HEK293T (cell line): ENCODE measurements at regions not wholly inside any gene's neighbourhood (a gene's known extent, or its start where the extent isn't known, plus 50 kb on each side); places are given as distances from the start of the nearest gene placed in this dataset.

ENCODE experiments used
- ARNT ChIP-seq: fragments of 450-650 bp; IDR thresholded peaks from 2 replicates; pipeline ENCODE4 v1.6.1; 2017; ENCODE audit warnings: mild to moderate bottlenecking
- ELF4 ChIP-seq: fragments of 450-650 bp; IDR thresholded peaks from 2 replicates; pipeline ENCODE4 v1.6.1; 2017; ENCODE audit warnings: antibody characterized with exemption
- FOXA1 ChIP-seq: fragments of 450-650 bp; IDR thresholded peaks from 2 replicates; pipeline ENCODE4 v1.6.1; 2016; ENCODE audit warnings: mild to moderate bottlenecking
- LEF1 ChIP-seq: fragments of 450-650 bp; IDR thresholded peaks from 2 replicates; pipeline ENCODE4 v1.6.1; 2017; ENCODE audit warnings: mild to moderate bottlenecking, borderline replicate concordance
- NFRKB ChIP-seq: fragments of 450-650 bp; IDR thresholded peaks from 2 replicates; pipeline ENCODE4 v1.6.1; 2016; ENCODE audit warnings: mild to moderate bottlenecking, moderate library complexity
- SP1 ChIP-seq: fragments of 450-650 bp; IDR thresholded peaks from 2 replicates; pipeline ENCODE4 v1.6.1; 2017
- SUZ12 ChIP-seq: fragments of 450-650 bp; IDR thresholded peaks from 2 replicates; pipeline ENCODE4 v1.6.1; 2016; ENCODE audit warnings: mild to moderate bottlenecking
- TARDBP ChIP-seq: fragments of 450-650 bp; IDR thresholded peaks from 2 replicates; pipeline ENCODE4 v1.6.1; 2016

DNA sequence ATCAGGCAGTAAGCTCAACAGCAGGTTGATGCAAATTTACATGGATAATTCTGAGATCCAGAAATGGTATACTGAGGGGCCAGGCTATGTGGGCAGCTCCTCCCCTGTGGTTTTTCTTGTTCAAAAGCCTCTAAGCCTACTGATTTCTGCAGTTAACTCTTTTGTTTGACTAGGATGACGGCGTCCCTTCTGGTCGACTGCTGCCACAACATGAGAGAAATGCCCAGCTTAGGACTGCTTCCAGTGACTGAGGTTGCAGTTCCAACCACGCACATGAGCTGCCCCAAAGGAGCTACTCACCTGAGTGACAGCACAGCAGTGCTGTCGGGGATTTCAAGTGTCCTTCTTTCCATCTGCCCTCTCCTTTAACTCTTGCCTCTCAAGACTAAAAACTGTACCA lies 973.0 kb upstream of the GHITM start:
- TF ChIP-seq TARDBP (no peak), ELF4 (no peak), SP1 (no peak), NFRKB (no peak), ARNT (no peak), SUZ12 (no peak), FOXA1 (no peak), LEF1 (no peak)
